ENCODE measurements at regions not wholly inside any gene's neighbourhood (a gene's known extent, or its start where the extent isn't known, plus 50 kb on each side); places are given as distances from the start of the nearest gene placed in this dataset.

GRCh38 chr20:22781869-22782268 lies 197.5 kb upstream of the FOXA2 start:
- TF ChIP-seq CTCF (IDR thresholded peaks at IDR 0.05) (no peak), SMC3 (IDR thresholded peaks at IDR 0.05) (no peak), MAX (IDR thresholded peaks at IDR 0.05) (no peak), SREBF2 (IDR thresholded peaks at IDR 0.05) (no peak), MAZ (IDR thresholded peaks at IDR 0.05; ENCODE audit: borderline replicate concordance, low read depth, low read length) (no peak)
